GM12878 (cell line): ENCODE measurements at regions not wholly inside any gene's neighbourhood (a gene's known extent, or its start where the extent isn't known, plus 50 kb on each side); places are given as distances from the start of the nearest gene placed in this dataset.

Source experiments
- FOXK2 ChIP-seq: fragments of 450-650 bp; IDR thresholded peaks from 2 replicates; pipeline ENCODE4 v1.6.1; 2017; ENCODE audit warnings: mild to moderate bottlenecking, moderate library complexity
- FOXM1 ChIP-seq: IDR thresholded peaks from 2 replicates; pipeline ENCODE4 v1.6.1; 2012; ENCODE audit warnings: low read depth, mild to moderate bottlenecking, inconsistent platforms, low read length, moderate library complexity
- GATAD2B ChIP-seq: fragments of 450-650 bp; conservative IDR thresholded peaks from 2 replicates; pipeline ENCODE4 v1.6.1; 2017; ENCODE audit warnings: low read depth, mild to moderate bottlenecking, moderate library complexity
- KDM1A ChIP-seq: fragments of 200-600 bp; sonication (generic); IDR thresholded peaks from 2 replicates; pipeline ENCODE4 v1.6.1; 2016; ENCODE audit warnings: borderline replicate concordance
- NR2F1 ChIP-seq: fragments of 450-650 bp; conservative IDR thresholded peaks from 2 replicates; pipeline ENCODE4 v1.6.1; 2017; ENCODE audit warnings: mild to moderate bottlenecking
- POLR2A ChIP-seq: IDR thresholded peaks from 2 replicates; pipeline ENCODE4 v1.6.1; 2011; ENCODE audit warnings: low read depth, mild to moderate bottlenecking, low read length
- RAD51 ChIP-seq: fragments of 450-650 bp; IDR thresholded peaks from 2 replicates; pipeline ENCODE4 v1.6.1; 2016; ENCODE audit warnings: moderate library complexity, mild to moderate bottlenecking, inconsistent platforms
- RBBP5 ChIP-seq: fragments of 200-600 bp; sonication (generic); conservative IDR thresholded peaks from 2 replicates; pipeline ENCODE4 v1.6.1; 2016
- SIN3A ChIP-seq: IDR thresholded peaks from 2 replicates; pipeline ENCODE4 v1.6.1; 2012; ENCODE audit warnings: low read depth, low read length, improper control_type of control experiment
- STAT1 ChIP-seq: fragments of 450-650 bp; conservative IDR thresholded peaks from 2 replicates; pipeline ENCODE4 v1.6.1; 2014; ENCODE audit warnings: antibody characterized with exemption, mild to moderate bottlenecking
- TCF12 ChIP-seq: IDR thresholded peaks from 2 replicates; pipeline ENCODE4 v1.6.1; 2011; ENCODE audit warnings: low read depth, mild to moderate bottlenecking, low read length
- TF ChIP-seq, protein P1 (sequence below): fragments of 450-650 bp; formaldehyde crosslinking; IDR thresholded peaks from 2 replicates; pipeline ENCODE4 v1.4.0; 2022; ENCODE audit warnings: mild to moderate bottlenecking, moderate library complexity
- TF ChIP-seq, protein P2 (sequence below): IDR thresholded peaks from 2 replicates; pipeline ENCODE4 v1.6.1; 2011; ENCODE audit warnings: mild to moderate bottlenecking, low read depth, low read length, moderate library complexity; ENCODE audit not compliant: insufficient replicate concordance
- TF ChIP-seq, protein P3 (sequence below): IDR thresholded peaks from 2 replicates; pipeline ENCODE4 v1.6.1; 2012; ENCODE audit warnings: mild to moderate bottlenecking, low read depth, low read length
- TF ChIP-seq, protein P4 (sequence below): fragments of 450-650 bp; IDR thresholded peaks from 2 replicates; pipeline ENCODE4 v1.6.1; 2017; ENCODE audit warnings: mild to moderate bottlenecking
- TF ChIP-seq, protein P5 (sequence below): IDR thresholded peaks from 2 replicates; pipeline ENCODE4 v1.6.1; 2012; ENCODE audit warnings: improper control_type of control experiment, low read depth, low read length; ENCODE audit not compliant: insufficient replicate concordance

DNA sequence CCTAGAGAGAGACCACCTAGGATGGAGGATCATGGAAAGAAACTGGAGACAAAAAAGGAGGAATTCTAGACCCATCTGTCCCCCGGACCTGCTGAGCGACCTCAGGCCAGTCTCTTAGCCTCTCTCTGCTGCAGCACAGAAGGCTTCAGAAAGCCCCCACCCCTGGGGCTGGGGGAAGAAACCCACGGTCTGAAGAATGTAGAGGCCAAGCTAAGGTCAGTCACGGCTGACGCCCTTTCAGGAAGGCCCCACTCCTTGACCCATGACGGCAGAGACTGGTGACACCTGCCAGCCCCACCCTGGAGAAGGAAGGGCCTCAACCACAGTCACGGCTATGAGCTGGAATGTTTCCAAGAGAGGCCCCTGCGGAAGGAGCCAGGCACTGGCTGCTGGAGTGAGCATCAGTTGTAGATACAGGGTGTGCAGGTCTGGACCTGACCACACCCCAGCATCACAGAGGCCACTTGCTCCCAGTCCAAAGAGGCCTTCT lies 120.5 kb upstream of the BOD1 start (continued):
- TF ChIP-seq STAT1, result no peak
- TF ChIP-seq KDM1A, result no peak
- TF ChIP-seq, protein P1, sequence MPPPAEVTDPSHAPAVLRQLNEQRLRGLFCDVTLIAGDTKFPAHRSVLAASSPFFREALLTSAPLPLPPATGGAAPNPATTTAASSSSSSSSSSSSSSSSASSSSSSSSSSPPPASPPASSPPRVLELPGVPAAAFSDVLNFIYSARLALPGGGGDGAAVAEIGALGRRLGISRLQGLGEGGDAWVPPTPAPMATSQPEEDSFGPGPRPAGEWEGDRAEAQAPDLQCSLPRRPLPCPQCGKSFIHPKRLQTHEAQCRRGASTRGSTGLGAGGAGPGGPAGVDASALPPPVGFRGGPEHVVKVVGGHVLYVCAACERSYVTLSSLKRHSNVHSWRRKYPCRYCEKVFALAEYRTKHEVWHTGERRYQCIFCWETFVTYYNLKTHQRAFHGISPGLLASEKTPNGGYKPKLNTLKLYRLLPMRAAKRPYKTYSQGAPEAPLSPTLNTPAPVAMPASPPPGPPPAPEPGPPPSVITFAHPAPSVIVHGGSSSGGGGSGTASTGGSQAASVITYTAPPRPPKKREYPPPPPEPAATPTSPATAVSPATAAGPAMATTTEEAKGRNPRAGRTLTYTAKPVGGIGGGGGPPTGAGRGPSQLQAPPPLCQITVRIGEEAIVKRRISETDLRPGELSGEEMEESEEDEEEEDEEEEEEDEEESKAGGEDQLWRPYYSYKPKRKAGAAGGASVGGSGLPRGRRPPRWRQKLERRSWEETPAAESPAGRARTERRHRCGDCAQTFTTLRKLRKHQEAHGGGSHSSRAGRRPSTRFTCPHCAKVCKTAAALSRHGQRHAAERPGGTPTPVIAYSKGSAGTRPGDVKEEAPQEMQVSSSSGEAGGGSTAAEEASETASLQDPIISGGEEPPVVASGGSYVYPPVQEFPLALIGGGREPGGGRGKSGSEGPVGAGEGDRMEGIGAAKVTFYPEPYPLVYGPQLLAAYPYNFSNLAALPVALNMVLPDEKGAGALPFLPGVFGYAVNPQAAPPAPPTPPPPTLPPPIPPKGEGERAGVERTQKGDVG (CRISPR knock-in tag), result no peak
- TF ChIP-seq, protein P2, sequence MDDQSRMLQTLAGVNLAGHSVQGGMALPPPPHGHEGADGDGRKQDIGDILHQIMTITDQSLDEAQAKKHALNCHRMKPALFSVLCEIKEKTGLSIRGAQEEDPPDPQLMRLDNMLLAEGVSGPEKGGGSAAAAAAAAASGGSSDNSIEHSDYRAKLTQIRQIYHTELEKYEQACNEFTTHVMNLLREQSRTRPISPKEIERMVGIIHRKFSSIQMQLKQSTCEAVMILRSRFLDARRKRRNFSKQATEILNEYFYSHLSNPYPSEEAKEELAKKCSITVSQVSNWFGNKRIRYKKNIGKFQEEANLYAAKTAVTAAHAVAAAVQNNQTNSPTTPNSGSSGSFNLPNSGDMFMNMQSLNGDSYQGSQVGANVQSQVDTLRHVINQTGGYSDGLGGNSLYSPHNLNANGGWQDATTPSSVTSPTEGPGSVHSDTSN, result no peak
- TF ChIP-seq, protein P3, sequence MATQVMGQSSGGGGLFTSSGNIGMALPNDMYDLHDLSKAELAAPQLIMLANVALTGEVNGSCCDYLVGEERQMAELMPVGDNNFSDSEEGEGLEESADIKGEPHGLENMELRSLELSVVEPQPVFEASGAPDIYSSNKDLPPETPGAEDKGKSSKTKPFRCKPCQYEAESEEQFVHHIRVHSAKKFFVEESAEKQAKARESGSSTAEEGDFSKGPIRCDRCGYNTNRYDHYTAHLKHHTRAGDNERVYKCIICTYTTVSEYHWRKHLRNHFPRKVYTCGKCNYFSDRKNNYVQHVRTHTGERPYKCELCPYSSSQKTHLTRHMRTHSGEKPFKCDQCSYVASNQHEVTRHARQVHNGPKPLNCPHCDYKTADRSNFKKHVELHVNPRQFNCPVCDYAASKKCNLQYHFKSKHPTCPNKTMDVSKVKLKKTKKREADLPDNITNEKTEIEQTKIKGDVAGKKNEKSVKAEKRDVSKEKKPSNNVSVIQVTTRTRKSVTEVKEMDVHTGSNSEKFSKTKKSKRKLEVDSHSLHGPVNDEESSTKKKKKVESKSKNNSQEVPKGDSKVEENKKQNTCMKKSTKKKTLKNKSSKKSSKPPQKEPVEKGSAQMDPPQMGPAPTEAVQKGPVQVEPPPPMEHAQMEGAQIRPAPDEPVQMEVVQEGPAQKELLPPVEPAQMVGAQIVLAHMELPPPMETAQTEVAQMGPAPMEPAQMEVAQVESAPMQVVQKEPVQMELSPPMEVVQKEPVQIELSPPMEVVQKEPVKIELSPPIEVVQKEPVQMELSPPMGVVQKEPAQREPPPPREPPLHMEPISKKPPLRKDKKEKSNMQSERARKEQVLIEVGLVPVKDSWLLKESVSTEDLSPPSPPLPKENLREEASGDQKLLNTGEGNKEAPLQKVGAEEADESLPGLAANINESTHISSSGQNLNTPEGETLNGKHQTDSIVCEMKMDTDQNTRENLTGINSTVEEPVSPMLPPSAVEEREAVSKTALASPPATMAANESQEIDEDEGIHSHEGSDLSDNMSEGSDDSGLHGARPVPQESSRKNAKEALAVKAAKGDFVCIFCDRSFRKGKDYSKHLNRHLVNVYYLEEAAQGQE, result no peak
- no peak for TF ChIP-seq RAD51
- TF ChIP-seq, protein P4, sequence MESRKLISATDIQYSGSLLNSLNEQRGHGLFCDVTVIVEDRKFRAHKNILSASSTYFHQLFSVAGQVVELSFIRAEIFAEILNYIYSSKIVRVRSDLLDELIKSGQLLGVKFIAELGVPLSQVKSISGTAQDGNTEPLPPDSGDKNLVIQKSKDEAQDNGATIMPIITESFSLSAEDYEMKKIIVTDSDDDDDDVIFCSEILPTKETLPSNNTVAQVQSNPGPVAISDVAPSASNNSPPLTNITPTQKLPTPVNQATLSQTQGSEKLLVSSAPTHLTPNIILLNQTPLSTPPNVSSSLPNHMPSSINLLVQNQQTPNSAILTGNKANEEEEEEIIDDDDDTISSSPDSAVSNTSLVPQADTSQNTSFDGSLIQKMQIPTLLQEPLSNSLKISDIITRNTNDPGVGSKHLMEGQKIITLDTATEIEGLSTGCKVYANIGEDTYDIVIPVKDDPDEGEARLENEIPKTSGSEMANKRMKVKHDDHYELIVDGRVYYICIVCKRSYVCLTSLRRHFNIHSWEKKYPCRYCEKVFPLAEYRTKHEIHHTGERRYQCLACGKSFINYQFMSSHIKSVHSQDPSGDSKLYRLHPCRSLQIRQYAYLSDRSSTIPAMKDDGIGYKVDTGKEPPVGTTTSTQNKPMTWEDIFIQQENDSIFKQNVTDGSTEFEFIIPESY, result no peak
- peak; percentile 86; the same call in 1 of the 2 replicates for TF ChIP-seq FOXM1
- TF ChIP-seq, protein P5, sequence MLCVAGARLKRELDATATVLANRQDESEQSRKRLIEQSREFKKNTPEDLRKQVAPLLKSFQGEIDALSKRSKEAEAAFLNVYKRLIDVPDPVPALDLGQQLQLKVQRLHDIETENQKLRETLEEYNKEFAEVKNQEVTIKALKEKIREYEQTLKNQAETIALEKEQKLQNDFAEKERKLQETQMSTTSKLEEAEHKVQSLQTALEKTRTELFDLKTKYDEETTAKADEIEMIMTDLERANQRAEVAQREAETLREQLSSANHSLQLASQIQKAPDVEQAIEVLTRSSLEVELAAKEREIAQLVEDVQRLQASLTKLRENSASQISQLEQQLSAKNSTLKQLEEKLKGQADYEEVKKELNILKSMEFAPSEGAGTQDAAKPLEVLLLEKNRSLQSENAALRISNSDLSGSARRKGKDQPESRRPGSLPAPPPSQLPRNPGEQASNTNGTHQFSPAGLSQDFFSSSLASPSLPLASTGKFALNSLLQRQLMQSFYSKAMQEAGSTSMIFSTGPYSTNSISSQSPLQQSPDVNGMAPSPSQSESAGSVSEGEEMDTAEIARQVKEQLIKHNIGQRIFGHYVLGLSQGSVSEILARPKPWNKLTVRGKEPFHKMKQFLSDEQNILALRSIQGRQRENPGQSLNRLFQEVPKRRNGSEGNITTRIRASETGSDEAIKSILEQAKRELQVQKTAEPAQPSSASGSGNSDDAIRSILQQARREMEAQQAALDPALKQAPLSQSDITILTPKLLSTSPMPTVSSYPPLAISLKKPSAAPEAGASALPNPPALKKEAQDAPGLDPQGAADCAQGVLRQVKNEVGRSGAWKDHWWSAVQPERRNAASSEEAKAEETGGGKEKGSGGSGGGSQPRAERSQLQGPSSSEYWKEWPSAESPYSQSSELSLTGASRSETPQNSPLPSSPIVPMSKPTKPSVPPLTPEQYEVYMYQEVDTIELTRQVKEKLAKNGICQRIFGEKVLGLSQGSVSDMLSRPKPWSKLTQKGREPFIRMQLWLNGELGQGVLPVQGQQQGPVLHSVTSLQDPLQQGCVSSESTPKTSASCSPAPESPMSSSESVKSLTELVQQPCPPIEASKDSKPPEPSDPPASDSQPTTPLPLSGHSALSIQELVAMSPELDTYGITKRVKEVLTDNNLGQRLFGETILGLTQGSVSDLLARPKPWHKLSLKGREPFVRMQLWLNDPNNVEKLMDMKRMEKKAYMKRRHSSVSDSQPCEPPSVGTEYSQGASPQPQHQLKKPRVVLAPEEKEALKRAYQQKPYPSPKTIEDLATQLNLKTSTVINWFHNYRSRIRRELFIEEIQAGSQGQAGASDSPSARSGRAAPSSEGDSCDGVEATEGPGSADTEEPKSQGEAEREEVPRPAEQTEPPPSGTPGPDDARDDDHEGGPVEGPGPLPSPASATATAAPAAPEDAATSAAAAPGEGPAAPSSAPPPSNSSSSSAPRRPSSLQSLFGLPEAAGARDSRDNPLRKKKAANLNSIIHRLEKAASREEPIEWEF, result no peak
- no peak for TF ChIP-seq SIN3A
- peak; percentile 94 for TF ChIP-seq TCF12
- TF ChIP-seq POLR2A, result peak; percentile 48; the same call in 1 of the 2 replicates
- TF ChIP-seq RBBP5, result no peak
- TF ChIP-seq NR2F1, result peak; percentile 98
- TF ChIP-seq FOXK2, result no peak
- peak; percentile 83 for TF ChIP-seq GATAD2B
